Fibroblast of pulmonary artery (primary cell): ENCODE measurements at regions not wholly inside any gene's neighbourhood (a gene's known extent, or its start where the extent isn't known, plus 50 kb on each side); places are given as distances from the start of the nearest gene placed in this dataset.
"Not testable (repeated sequence)": the region's sequence is repeated elsewhere in the genome, so short reads cannot be mapped to it uniquely, and the experiment has no call there.

Source experiments
- DNase-seq: peaks from one replicate; pipeline ENCODE4 v3.0.0-alpha.2; 2010; ENCODE audit warnings: low read depth
- H3K4me3 ChIP-seq: replicated peaks from 2 replicates; pipeline ENCODE4 v1.5.1; 2011; ENCODE audit warnings: low read depth, mild to moderate bottlenecking, control low read depth, low read length, moderate library complexity
- CTCF ChIP-seq: IDR thresholded peaks from 2 replicates; pipeline ENCODE4 v1.5.1; 2011; ENCODE audit warnings: mild to moderate bottlenecking, control low read depth, low read length, inconsistent platforms; ENCODE audit errors: missing control alignments

- TF ChIP-seq CTCF, result no peak
- no peak overlapping the region for H3K4me3 ChIP-seq
- DNase-seq, result no peak
These were observed 144.6 kb upstream of the PALS2 start for GRCh38 chr7:24428676-24429075.

GRCh38 chr7:24432677-24433076 is 140.6 kb upstream of the PALS2 start:
- no peak for DNase-seq
- no peak for TF ChIP-seq CTCF
- H3K4me3 ChIP-seq, result no peak overlapping the region

- DNase-seq, result no peak
- no peak for TF ChIP-seq CTCF
- no peak overlapping the region for H3K4me3 ChIP-seq
These were observed 138.3 kb upstream of the PALS2 start for GRCh38 chr7:24434972-24435371.

GRCh38 chr7:24436131-24436920 is 136.9 kb upstream of the PALS2 start:
- H3K4me3 ChIP-seq, result no peak overlapping the region
- no peak for DNase-seq
- TF ChIP-seq CTCF, result no peak

- H3K4me3 ChIP-seq, result no peak overlapping the region
- no peak for TF ChIP-seq CTCF
- no peak for DNase-seq
These were observed 135.0 kb upstream of the PALS2 start for GRCh38 chr7:24438232-24438631.

- DNase-seq, H3K4me3 ChIP-seq: not testable (repeated sequence)
These were observed 134.1 kb upstream of the PALS2 start for GRCh38 chr7:24439104-24439503.

- no peak for TF ChIP-seq CTCF
- no peak overlapping the region for H3K4me3 ChIP-seq
- no peak for DNase-seq
These were observed 132.4 kb upstream of the PALS2 start for GRCh38 chr7:24440892-24441291.
